Neural progenitor cell (in vitro differentiated cells): ENCODE measurements at regions not wholly inside any gene's neighbourhood (a gene's known extent, or its start where the extent isn't known, plus 50 kb on each side); places are given as distances from the start of the nearest gene placed in this dataset.

Experiments
- CTCF ChIP-seq: fragments of 200-600 bp; sonication (generic); IDR thresholded peaks from 2 replicates; pipeline ENCODE4 v1.5.1; 2017; ENCODE audit warnings: antibody characterized with exemption, mild to moderate bottlenecking
- EZH2 ChIP-seq: fragments of 200-600 bp; sonication (generic); IDR thresholded peaks from 2 replicates; pipeline ENCODE4 v1.6.1; 2017; ENCODE audit warnings: antibody characterized with exemption, mild to moderate bottlenecking, moderate library complexity

DNA sequence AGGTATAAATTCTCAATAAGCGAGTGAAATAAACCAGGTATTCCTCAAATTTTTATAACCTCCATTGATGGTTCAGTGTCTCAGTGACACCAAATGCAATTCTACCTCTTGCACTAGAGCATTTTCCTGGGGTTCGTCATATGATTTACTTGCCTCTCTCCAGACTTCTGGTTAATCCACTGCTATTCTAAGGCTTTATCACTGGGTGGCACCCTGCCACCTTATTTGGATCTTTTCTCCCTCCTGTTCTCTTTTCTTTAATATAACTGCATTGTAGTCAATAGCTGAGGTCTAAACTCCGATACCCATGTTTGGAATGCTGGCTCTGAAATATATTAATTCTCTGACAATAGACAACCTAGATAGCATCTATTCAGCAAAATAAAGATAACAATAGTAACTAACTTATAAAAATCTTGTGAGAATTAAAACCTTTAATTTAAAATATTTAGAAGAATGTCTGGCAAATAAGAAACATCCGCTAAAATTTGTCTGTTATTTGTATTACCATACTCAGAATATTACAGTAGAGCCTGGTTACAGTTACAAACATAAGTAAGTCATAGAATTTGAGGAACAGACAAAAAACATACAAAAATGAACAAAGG lies 436.4 kb downstream of the PLA2G4A start:
- TF ChIP-seq CTCF (peak; percentile 84), EZH2 (no peak)
